ENCODE measurements at regions not wholly inside any gene's neighbourhood (a gene's known extent, or its start where the extent isn't known, plus 50 kb on each side); places are given as distances from the start of the nearest gene placed in this dataset.
A peak's percentile ranks its signal among the peaks of the same experiment; 100 is the strongest.

- DNase-seq = no peak
Observed at GRCh38 chr3:72144773-72145505, 360.0 kb upstream of the PROK2 start.

GRCh38 chr3:72143966-72144717, 359.2 kb upstream of the PROK2 start:
- DNase-seq = no peak

GRCh38 chr3:72143322-72143721, 358.4 kb upstream of the PROK2 start:
- DNase-seq = no peak

- DNase-seq = no peak
Observed at GRCh38 chr3:72142028-72142427, 357.1 kb upstream of the PROK2 start.

- no peak for DNase-seq
Observed at GRCh38 chr3:72141264-72141663, 356.3 kb upstream of the PROK2 start.

GRCh38 chr3:72139316-72139715, 354.4 kb upstream of the PROK2 start:
- DNase-seq = no peak

GRCh38 chr3:72137865-72138861, 353.2 kb upstream of the PROK2 start:
- peak; percentile 73 for DNase-seq

- DNase-seq = no peak
Observed at GRCh38 chr3:72135636-72136035, 350.7 kb upstream of the PROK2 start.

GRCh38 chr3:72134989-72135451, 350.1 kb upstream of the PROK2 start:
- peak; percentile 57 for DNase-seq

- DNase-seq = no peak
Observed at GRCh38 chr3:72133329-72134011, 348.5 kb upstream of the PROK2 start.

- no peak for DNase-seq
Observed at GRCh38 chr3:72131899-72132298, 347.0 kb upstream of the PROK2 start.

GRCh38 chr3:72130565-72130964, 345.6 kb upstream of the PROK2 start:
- DNase-seq = no peak

- DNase-seq = no peak
Observed at GRCh38 chr3:72129501-72130094, 344.6 kb upstream of the PROK2 start.

GRCh38 chr3:72128921-72129320, 344.0 kb upstream of the PROK2 start:
- no peak for DNase-seq

- no peak for DNase-seq
Observed at GRCh38 chr3:72127844-72128243, 342.9 kb upstream of the PROK2 start.

GRCh38 chr3:72127224-72127612, 342.3 kb upstream of the PROK2 start:
- no peak for DNase-seq

- DNase-seq = no peak
Observed at GRCh38 chr3:72126441-72127223, 341.7 kb upstream of the PROK2 start.

GRCh38 chr3:72123908-72124441, 339.0 kb upstream of the PROK2 start:
- DNase-seq = no peak

- DNase-seq = no peak
Observed at GRCh38 chr3:72120806-72121778, 336.1 kb upstream of the PROK2 start.

- DNase-seq = no peak
Observed at GRCh38 chr3:72120039-72120438, 335.1 kb upstream of the PROK2 start.
